ENCODE measurements at regions not wholly inside any gene's neighbourhood (a gene's known extent, or its start where the extent isn't known, plus 50 kb on each side); places are given as distances from the start of the nearest gene placed in this dataset.

DNA sequence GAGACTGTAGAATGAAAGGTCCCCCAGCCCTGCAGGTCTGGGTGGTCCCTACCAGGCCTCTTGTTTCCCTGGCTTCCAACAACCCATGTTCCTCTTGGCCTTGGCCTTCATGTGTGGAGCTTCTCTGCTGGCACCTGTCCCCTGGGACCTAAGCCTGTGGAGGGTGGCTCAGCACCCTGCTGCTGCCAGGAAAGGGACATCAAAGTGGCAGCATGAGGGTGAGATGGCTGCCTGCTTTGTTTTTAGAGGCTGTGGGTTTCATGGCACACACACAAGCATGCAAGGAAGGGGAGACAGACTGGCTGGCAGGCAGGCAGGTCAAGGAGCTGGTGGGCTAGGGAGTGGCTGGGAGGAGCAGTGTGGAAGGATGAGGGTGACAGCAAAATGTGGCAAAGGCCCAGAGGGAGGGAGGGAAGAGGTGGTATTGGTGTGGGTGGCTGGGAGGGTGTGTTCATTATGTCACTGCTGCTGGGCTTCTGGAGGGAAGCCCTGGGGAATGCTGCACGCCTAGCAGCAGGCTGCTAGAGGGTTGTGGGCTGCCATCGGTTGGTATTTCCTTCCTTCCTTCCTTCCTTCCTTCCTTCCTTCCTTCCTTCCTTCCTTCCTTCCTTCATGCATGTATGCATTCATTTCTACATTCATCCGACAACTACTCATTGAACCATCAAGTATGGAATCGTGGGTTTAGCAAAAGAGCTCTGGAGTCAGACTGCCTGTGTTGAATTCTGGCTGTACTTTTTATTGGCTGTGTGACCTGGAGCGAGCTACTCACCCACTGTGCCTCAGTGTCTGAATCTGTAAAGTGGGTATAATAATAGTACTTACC is 128.7 kb upstream of the PJA1 start:
- peaks cover 3% of the 10 kb centered on the region for H3K4me1 ChIP-seq (ENCODE audit: insufficient read depth, low read length, poor library complexity, severe bottlenecking)
- no peaks in the 10 kb centered on the region for H3K9me3 ChIP-seq (ENCODE audit: insufficient read depth, low read depth, low read length)
- H3K4me2 ChIP-seq (ENCODE audit: low read depth, low read length, poor library complexity, severe bottlenecking): no peak overlapping the region
- no peaks in the 10 kb centered on the region for H3F3A ChIP-seq (ENCODE audit: low read depth)
- H4K20me1 ChIP-seq (ENCODE audit: insufficient read depth, low read length, poor library complexity, severe bottlenecking): no peaks in the 10 kb centered on the region
- no peaks in the 10 kb centered on the region for H3K27me3 ChIP-seq (ENCODE audit: insufficient read depth, low read length, poor library complexity, severe bottlenecking)
- no peak overlapping the region for H3K9ac ChIP-seq (ENCODE audit: low read depth, low read length, poor library complexity, severe bottlenecking)
- no peak overlapping the region for H3K4me3 ChIP-seq (ENCODE audit: low read length, poor library complexity, severe bottlenecking)
- H3K79me2 ChIP-seq (ENCODE audit: insufficient read depth, low read length): no peaks in the 10 kb centered on the region
- TF ChIP-seq EZH2phosphoT487 (IDR thresholded peaks at IDR 0.05; ENCODE audit: borderline replicate concordance): no peak
- TF ChIP-seq, protein P1, sequence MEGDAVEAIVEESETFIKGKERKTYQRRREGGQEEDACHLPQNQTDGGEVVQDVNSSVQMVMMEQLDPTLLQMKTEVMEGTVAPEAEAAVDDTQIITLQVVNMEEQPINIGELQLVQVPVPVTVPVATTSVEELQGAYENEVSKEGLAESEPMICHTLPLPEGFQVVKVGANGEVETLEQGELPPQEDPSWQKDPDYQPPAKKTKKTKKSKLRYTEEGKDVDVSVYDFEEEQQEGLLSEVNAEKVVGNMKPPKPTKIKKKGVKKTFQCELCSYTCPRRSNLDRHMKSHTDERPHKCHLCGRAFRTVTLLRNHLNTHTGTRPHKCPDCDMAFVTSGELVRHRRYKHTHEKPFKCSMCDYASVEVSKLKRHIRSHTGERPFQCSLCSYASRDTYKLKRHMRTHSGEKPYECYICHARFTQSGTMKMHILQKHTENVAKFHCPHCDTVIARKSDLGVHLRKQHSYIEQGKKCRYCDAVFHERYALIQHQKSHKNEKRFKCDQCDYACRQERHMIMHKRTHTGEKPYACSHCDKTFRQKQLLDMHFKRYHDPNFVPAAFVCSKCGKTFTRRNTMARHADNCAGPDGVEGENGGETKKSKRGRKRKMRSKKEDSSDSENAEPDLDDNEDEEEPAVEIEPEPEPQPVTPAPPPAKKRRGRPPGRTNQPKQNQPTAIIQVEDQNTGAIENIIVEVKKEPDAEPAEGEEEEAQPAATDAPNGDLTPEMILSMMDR (conservative IDR thresholded peaks at IDR 0.05; ENCODE audit: low read length): no peak
- H3K36me3 ChIP-seq (ENCODE audit: insufficient read depth, low read length): no peaks in the 10 kb centered on the region
- H3K9me2 ChIP-seq (replicated peaks; ENCODE audit: low read depth, low read length): no peaks in the 10 kb centered on the region
- H2AFZ ChIP-seq (ENCODE audit: low read length): no peak overlapping the region; the same call in 1 of the 2 replicates

DNA sequence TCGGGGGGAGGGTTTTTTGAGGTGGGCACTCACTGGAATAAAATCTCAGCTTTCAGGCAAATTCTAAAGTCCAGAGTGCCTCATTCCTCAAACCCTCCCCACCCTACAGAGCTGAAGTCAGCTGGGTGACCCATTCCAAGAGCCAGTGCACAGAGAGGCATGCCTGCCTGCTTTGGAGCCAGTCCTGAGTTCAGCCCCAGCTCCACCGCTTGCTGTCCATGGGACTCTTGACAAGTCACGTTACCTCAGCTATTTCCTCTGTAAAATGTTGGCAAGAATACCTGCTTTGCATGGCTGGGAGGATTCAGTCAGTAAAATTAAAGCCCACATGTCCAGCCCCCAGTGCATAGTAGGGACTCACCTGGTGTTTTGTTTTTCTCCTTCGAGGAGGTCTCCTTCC is 125.9 kb upstream of the PJA1 start:
- peaks cover 3% of the 10 kb centered on the region for H3K4me1 ChIP-seq (ENCODE audit: insufficient read depth, low read length, poor library complexity, severe bottlenecking)
- TF ChIP-seq, protein P1 (conservative IDR thresholded peaks at IDR 0.05; ENCODE audit: low read length): no peak
- TF ChIP-seq EZH2phosphoT487 (IDR thresholded peaks at IDR 0.05; ENCODE audit: borderline replicate concordance): no peak
- H3K36me3 ChIP-seq (ENCODE audit: insufficient read depth, low read length): no peaks in the 10 kb centered on the region
- no peaks in the 10 kb centered on the region for H3K27me3 ChIP-seq (ENCODE audit: insufficient read depth, low read length, poor library complexity, severe bottlenecking)
- H3K4me3 ChIP-seq (ENCODE audit: low read length, poor library complexity, severe bottlenecking): no peak overlapping the region
- H3F3A ChIP-seq (ENCODE audit: low read depth): no peaks in the 10 kb centered on the region
- no peaks in the 10 kb centered on the region for H3K9me3 ChIP-seq (ENCODE audit: insufficient read depth, low read depth, low read length)
- H3K9ac ChIP-seq (ENCODE audit: low read depth, low read length, poor library complexity, severe bottlenecking): no peak overlapping the region
- no peaks in the 10 kb centered on the region for H4K20me1 ChIP-seq (ENCODE audit: insufficient read depth, low read length, poor library complexity, severe bottlenecking)
- no peak overlapping the region for H3K4me2 ChIP-seq (ENCODE audit: low read depth, low read length, poor library complexity, severe bottlenecking)
- H3K79me2 ChIP-seq (ENCODE audit: insufficient read depth, low read length): no peaks in the 10 kb centered on the region
- H3K9me2 ChIP-seq (replicated peaks; ENCODE audit: low read depth, low read length): no peaks in the 10 kb centered on the region
- H2AFZ ChIP-seq (ENCODE audit: low read length): no peak overlapping the region

GRCh38 chrX:69290292-69290691 is 125.0 kb upstream of the PJA1 start:
- TF ChIP-seq EZH2phosphoT487 (IDR thresholded peaks at IDR 0.05; ENCODE audit: borderline replicate concordance): no peak
- TF ChIP-seq, protein P1 (conservative IDR thresholded peaks at IDR 0.05; ENCODE audit: low read length): no peak
- Histone ChIP-seq H3K9me3 (ENCODE audit: insufficient read depth, low read depth, low read length) (no peaks in the 10 kb centered on the region), H3K9me2 (replicated peaks; ENCODE audit: low read depth, low read length) (no peaks in the 10 kb centered on the region), H2AFZ (ENCODE audit: low read length) (no peak overlapping the region), H3K4me2 (ENCODE audit: low read depth, low read length, poor library complexity, severe bottlenecking) (no peak overlapping the region), H3K27me3 (ENCODE audit: insufficient read depth, low read length, poor library complexity, severe bottlenecking) (no peaks in the 10 kb centered on the region), H4K20me1 (ENCODE audit: insufficient read depth, low read length, poor library complexity, severe bottlenecking) (no peaks in the 10 kb centered on the region), H3K4me3 (ENCODE audit: low read length, poor library complexity, severe bottlenecking) (no peak overlapping the region), H3K36me3 (ENCODE audit: insufficient read depth, low read length) (no peaks in the 10 kb centered on the region), H3K9ac (ENCODE audit: low read depth, low read length, poor library complexity, severe bottlenecking) (no peak overlapping the region), H3F3A (ENCODE audit: low read depth) (no peaks in the 10 kb centered on the region), H3K4me1 (ENCODE audit: insufficient read depth, low read length, poor library complexity, severe bottlenecking) (peaks cover 3% of the 10 kb centered on the region), H3K79me2 (ENCODE audit: insufficient read depth, low read length) (no peaks in the 10 kb centered on the region)

Measured in Loucy (cell line).